NCI-H1048 (cell line): ENCODE measurements at regions not wholly inside any gene's neighbourhood (a gene's known extent, or its start where the extent isn't known, plus 50 kb on each side); places are given as distances from the start of the nearest gene placed in this dataset.
"Not testable (repeated sequence)": the region's sequence is repeated elsewhere in the genome, so short reads cannot be mapped to it uniquely, and the experiment has no call there.

ENCODE experiments used
- DNase-seq: peaks from one replicate; lab custom pipeline; 2025; lab: John Stamatoyannopoulos, UW

- DNase-seq: no peak
Measured at GRCh38 chr2:173720306-173720705, 244.9 kb downstream of the SP3 start.

DNA sequence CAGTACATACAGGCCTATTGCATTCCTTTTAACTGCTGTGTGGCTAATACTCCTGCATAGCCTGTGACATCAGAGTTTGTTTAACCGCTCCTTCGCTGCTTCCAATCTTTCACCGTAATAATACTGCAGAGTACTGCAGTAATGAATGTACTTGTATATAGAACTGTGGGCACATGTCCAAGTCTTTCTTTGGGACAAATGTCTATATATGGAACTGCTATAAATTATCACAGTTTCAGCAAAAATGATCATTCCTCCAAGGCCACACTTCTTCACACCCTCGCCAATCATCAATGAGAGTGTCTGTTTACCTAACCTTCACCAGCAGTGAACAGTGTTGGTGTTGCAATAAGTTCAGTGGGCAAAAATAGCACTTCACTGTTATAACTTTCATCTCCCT, 230.4 kb downstream of the SP3 start:
- no peak for DNase-seq

DNA sequence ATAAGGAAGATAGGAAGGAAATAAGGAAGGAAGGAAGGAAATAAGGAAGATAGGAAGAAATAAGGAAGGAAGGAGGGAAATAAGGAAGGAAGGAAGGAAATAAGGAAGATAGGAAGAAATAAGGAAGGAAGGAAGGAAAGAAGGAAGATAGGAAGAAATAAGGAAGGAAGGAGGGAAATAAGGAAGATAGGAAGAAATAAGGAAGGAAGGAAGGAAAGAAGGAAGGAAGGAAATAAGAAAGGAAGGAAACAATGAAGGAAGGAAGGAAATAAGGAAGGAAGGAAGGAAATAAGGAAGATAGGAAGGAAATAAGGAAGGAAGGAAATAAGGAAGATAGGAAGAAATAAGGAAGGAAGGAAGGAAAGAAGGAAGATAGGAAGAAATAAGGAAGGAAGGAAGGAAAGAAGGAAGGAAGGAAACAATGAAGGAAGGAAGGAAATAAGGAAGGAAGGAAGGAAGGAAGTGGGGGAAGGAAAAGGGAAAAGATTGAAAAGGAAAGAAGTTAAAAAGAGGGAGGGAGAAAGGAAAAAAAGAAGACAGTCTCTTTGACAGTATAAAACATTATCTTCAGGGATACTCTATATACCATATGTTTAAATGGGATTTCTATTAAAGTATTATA, 227.1 kb downstream of the SP3 start:
- DNase-seq: not testable (repeated sequence)

DNA sequence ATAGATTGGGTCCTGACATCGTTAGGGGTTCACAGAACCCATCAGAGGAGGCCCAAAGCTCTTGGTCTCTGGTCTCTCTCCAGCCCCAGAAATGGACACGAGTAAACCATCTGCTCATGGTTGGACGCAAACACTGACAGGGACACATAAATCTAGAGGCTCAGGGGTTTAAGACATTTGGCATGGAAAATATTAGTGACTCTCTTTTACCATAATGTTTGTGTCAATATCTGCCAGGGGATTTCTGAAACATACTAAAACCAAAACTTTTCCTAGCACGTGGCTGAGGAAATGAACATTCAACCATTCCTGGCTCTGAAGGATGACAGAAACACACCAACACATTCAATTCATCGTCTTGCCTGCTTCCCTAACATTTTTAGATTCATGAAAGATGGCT, 226.2 kb downstream of the SP3 start:
- DNase-seq: no peak

GRCh38 chr2:173740639-173741038, 224.5 kb downstream of the SP3 start:
- no peak for DNase-seq

DNA sequence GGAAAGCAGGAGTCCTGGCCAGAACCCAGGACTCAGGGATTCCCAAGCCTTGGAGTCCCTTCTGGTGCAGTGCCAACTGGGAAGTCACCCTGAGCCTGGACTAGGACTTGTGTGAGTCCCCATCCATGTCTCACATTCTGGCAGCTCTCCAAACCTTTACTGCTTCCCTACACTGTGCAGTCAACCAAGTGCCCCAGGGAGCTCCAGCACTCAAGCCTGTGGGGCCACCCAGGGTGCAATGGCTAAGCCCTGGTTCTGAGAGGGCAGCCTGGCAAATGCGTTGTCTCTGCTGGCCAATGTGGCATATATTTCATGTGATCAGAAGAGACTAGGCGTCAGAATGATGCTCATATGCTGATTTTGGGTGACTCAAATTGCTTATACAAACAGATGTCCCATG, 223.4 kb downstream of the SP3 start:
- DNase-seq: no peak

DNA sequence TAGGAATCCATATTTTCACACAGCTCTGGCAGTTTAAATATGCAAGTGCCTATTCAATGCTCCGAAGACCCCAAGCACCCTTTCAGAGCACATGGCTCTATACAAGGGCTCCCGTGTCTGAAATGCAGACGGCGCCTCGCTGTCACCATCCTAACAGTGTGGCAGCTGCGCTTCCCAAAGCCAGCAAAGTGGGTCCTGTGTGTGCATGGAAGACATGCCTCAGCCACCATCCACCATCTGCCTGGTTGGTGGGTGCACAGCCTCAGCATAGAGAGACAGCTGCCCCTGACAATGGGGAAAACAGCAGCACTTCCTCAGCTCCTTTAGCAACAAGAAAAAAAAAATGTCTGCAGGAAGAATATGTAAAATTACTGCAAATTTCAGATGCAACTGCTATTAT, 218.1 kb downstream of the SP3 start:
- no peak for DNase-seq

GRCh38 chr2:173749315-173749714, 215.9 kb downstream of the SP3 start:
- DNase-seq: no peak

DNA sequence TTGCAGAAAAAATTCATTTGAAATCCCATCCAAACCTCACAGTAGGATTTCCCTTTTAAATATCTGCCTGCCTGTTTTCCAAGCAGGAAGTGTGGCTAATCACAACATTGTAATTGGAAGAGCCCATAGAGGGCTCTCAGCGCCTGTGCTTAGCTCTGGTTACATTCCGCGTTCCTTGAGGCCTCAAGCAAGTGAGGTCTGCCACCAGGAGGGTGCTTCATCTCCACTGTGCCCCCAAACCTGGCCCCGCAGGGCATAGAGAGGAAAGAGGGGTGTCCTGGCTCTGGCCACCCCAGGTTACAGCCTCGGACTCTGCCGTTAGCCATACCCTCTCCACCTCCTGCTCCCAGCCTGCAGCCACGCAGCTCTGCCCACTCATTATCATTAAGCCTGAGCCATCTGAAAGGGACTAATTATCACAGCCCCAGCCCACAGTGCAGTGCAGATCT, 214.8 kb downstream of the SP3 start:
- DNase-seq: no peak

- DNase-seq: no peak
Measured at GRCh38 chr2:173750831-173751230, 214.3 kb downstream of the SP3 start.

DNA sequence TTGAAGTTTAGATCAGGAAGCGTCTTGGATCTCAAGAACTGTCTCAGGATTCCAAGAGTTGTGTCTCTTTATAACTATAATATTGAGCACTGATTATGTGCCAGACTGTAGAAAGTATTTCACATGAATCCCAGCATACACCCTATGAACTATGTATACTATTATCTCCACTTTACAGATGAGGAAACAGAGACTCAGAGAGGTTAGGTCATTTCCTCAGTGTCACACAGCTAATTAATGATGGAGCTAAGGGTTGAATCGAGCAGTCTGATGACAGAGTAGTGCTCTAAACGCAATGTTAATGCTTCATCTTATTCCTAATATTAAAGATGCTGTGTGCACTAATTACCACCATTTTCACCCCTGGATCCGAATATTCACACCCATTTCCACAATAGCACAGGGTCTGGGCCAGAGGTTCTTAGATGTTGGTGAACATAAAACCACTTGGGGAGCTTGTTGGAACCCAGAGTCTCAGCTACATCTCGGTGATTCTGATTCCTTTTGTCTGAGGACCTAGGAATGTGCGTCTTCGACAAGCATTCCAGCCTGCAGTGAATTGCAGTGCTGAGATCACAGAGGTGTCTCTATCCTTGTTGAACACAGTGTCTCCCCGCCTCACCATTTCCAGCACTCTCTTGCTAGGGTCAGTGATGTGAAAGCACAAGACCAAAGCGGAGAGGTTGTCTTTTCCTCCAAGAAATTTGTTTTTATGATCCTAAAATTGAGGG, 213.8 kb downstream of the SP3 start:
- no peak for DNase-seq

DNA sequence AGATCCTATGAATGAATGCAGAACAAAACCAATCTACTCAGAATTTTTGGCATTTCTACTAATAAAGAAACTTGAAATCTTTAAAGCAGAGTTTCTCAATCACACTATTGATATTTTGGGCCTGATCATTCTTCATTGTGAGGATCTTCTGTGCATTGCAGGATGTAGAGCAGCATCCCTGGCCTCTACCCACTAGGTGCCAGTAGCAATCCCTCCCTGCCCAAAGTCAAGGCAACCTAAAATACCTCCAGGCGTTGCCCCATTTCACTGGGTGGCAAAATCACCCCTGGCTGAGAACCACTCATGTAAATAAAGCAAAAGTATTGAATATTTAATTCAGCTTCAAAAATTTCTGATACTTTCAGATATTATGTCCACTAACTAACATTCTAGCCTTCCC, 213.0 kb downstream of the SP3 start:
- DNase-seq: no peak

GRCh38 chr2:173753441-173753840, 211.7 kb downstream of the SP3 start:
- no peak for DNase-seq

DNA sequence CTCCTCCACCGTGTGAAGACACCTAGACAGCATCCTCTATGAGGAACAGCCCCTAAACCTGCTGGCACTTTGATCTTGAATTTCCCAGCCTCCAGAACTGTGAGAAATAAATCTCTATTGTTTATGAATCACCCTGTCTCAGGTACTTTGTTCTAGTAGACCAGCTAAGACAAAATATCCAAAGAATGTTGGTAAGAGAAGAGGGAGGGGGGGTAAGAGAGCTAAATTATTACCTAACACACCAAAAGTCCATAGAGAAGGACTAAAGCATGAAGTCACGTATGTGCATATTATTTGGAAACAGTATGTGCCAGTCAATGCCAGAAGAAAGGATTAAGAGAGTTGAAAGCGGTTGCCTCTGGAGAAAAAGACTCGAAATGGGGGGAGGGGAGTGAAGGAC, 211.0 kb downstream of the SP3 start:
- no peak for DNase-seq

DNA sequence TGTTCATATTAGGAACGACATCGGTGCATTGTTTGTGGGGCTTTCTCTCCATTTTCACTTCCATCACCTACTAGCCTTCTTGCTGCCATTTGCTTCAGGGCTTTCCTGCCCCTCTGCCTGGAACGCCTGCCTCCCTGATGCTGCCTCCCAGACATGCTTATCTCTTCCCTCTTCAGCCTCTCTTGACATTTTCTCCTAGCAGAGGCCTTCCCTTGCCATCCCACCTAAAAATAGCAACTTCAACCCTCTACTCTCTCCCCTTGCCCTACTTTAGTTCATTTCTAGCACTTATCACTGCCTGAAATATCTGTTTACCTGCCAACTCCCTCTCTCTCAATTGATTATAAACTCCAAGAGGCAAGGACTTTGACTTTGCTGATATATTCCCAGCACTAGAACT, 210.3 kb downstream of the SP3 start:
- no peak for DNase-seq

DNA sequence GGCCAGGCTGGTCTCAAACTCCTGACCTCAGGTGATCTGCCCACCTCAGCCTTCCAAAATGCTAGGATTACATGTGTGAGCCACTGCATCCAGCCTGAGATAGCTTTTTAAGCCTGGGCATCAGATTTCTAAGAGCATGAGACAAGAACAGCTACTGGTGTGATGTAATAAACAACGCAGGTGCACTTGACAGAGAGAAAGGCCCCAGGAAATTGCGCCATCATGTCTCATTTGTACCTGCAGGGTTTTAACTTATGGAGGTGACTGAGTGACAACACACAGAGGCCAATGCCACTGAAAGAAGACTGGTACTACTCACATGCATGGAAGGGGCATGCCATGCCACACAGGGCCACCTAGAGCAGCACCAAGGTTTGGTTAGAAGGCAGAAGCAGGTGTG, 209.4 kb downstream of the SP3 start:
- no peak for DNase-seq

DNA sequence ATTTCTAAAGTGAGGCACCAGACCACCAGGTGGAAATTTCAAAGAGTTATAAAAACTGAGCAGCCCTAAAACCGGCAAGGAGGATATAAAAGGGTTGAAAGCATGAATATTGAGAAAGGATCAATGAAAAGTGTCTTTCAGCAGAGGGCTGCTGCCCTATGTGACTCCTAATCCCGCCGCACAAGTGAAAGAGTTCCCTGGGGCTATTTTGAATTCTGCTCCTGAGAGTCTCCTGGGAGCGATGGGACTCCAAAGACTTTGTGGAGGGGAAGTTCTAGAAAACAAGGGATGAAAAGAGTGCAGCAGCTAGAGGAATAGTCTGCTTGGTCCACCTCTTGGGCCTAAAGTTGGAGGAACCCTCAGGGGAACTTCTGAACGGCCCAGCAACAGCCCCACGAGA, 205.2 kb downstream of the SP3 start:
- DNase-seq: no peak

DNA sequence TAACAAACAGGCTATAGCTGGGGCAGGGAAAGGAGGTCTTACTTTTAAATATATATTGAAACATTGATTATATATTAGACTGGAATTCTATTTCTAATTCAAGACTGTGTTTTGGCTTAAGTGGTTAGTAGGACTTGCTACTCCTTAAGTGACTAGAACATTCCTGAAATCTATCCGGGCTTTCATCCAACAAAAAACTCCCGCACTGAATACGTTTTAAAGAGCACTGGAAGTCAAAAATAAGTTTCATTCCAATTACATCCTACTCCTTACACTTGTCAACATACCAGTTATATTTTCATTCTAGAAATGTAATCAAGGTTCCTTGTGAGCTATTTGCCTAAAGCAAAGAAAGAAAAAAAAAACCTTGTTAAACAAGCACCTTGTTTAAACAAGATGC, 204.6 kb downstream of the SP3 start:
- DNase-seq: no peak

- no peak for DNase-seq
Measured at GRCh38 chr2:173761603-173762119, 203.5 kb downstream of the SP3 start.

GRCh38 chr2:173762221-173762620, 203.0 kb downstream of the SP3 start:
- DNase-seq: no peak

GRCh38 chr2:173762864-173763263, 202.3 kb downstream of the SP3 start:
- no peak for DNase-seq

DNA sequence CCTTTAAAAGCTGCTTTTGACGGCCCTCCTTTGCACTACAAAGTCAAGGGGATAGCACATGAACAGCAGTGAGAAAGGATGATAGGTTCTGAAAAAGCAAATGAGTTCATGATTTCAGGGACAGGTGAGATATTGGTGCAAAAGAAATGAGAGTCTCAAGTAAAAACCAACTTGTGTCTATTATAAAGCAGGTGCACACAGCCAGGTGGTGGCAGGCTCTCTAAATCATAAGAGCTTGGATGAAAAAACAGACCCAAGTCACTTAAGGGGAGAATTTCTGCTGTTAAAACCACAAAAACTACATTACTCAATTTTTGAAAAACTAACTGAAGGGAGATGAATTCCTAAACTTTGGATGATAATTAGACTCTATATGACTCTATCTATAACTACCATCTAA, 201.5 kb downstream of the SP3 start:
- no peak for DNase-seq

DNA sequence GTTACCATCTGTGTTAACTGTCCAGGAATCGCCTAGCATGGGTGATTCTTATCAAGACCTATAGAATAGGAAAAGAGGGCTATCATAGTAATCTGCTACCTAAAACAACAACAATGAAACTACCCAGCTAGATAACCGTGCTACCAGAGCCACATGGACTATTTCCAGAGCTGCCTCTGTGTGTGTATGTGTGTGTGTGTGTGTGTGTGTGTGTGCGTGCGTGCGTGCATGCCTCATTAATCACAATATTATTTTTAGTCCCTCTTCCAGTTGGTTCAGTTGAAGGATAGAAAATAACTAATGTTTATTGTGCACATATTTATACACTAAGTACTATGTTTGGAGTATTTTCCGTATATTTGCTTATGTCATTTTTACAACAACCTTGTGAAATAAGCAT, 201.1 kb downstream of the SP3 start:
- DNase-seq: no peak
